ENCODE measurements at regions not wholly inside any gene's neighbourhood (a gene's known extent, or its start where the extent isn't known, plus 50 kb on each side); places are given as distances from the start of the nearest gene placed in this dataset.
"Not testable (repeated sequence)": the region's sequence is repeated elsewhere in the genome, so short reads cannot be mapped to it uniquely, and the experiment has no call there.

GRCh38 chrX:121746105-121746504 lies 698.7 kb downstream of the GLUD2 start:
- ATAC-seq = no peak
- BruUV-seq (replicated peaks) = no TSS peak

DNA sequence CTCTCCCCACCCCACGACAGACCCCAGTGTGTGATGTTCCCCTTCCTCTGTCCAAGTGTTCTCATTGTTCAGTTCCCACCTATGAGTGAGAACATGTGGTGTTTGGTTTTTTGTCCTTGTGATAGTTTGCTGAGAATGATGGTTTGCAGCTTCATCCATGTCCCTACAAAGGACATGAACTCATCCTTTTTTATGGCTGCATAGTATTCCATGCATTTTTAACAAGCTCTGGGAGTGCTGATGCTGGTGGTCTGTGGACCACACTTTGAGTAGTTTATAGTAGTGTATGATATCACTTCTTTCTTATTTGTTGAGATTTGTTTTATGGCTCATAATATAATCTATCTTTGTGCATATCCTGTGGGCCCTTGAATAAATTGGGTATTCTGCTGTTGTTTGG lies 706.2 kb downstream of the GLUD2 start:
- whole genome bisulfite sequencing (ENCODE audit: insufficient coverage, low coverage, missing lambda C conversion rate) = no CpG with 5 or more reads among the region's 1 CpG
- H3K36me3 ChIP-seq (ENCODE audit: control insufficient read depth, insufficient read depth, low read length); H3K9me3 ChIP-seq (replicated peaks; ENCODE audit: control insufficient read depth, insufficient read depth, low read depth, low read length); in situ Hi-C loops (cut with MboI); H3K4me3 ChIP-seq; H3K4me1 ChIP-seq (replicated peaks in 1 of 2; ENCODE audit: control insufficient read depth in 2 of 2, insufficient read depth in 2 of 2, low read length in 2 of 2); H3K4me2 ChIP-seq (ENCODE audit: insufficient read depth, low read length); ATAC-seq; H4K20me1 ChIP-seq (replicated peaks; ENCODE audit: control insufficient read depth, insufficient read depth, low read length); H2AFZ ChIP-seq (ENCODE audit: low read depth, low read length); H3K9ac ChIP-seq (ENCODE audit: insufficient read depth in 1 of 2, low read depth in 2 of 2, low read length in 2 of 2); DNase-seq (ENCODE audit: extremely low read depth in 1 of 4, low spot score in 3 of 4); CTCF ChIA-PET (ENCODE audit: low intra/inter-chr PET ratio); H3K27ac ChIP-seq (ENCODE audit: extremely low read depth, low read depth, low read length); intact Hi-C loops (cut with micrococcal nuclease); H3K9me1 ChIP-seq (ENCODE audit: control insufficient read depth, insufficient read depth, low read length); H3K79me2 ChIP-seq (ENCODE audit: control insufficient read depth, insufficient read depth, low read length); FAIRE-seq; H3K27me3 ChIP-seq (ENCODE audit: control insufficient read depth in 2 of 2, insufficient read depth in 2 of 2, low read length in 2 of 2); POLR2A ChIA-PET; BruUV-seq (replicated peaks): not testable (repeated sequence)
- TF ChIP-seq ZNF146 (CRISPR knock-in tag; IDR thresholded peaks at IDR 0.05; ENCODE audit: unreplicated experiment) = peak; percentile 57

More at GRCh38 chrX:121746105-121746504, 698.7 kb downstream of the GLUD2 start:
- intact Hi-C loops (cut with micrococcal nuclease) (no loop called here), in situ Hi-C loops (cut with MboI) (no loop called here)
- Histone ChIP-seq H3K27me3 (ENCODE audit: control insufficient read depth in 2 of 2, insufficient read depth in 2 of 2, low read length in 2 of 2) (no peaks in the 10 kb centered on the region), H3K4me1 (replicated peaks in 1 of 2; ENCODE audit: control insufficient read depth in 2 of 2, insufficient read depth in 2 of 2, low read length in 2 of 2) (no peaks in the 10 kb centered on the region), H2AFZ (ENCODE audit: low read depth, low read length) (no peak overlapping the region), H3K9ac (ENCODE audit: insufficient read depth in 1 of 2, low read depth in 2 of 2, low read length in 2 of 2) (no peak overlapping the region), H3K79me2 (ENCODE audit: control insufficient read depth, insufficient read depth, low read length) (no peaks in the 10 kb centered on the region), H3K9me3 (replicated peaks; ENCODE audit: control insufficient read depth, insufficient read depth, low read depth, low read length) (no peaks in the 10 kb centered on the region), H3K4me3 (no peak overlapping the region), H3K27ac (ENCODE audit: extremely low read depth, low read depth, low read length) (no peak overlapping the region), H3K4me2 (ENCODE audit: insufficient read depth, low read length) (no peak overlapping the region), H3K9me1 (ENCODE audit: control insufficient read depth, insufficient read depth, low read length) (no peaks in the 10 kb centered on the region), H4K20me1 (replicated peaks; ENCODE audit: control insufficient read depth, insufficient read depth, low read length) (no peaks in the 10 kb centered on the region), H3K36me3 (ENCODE audit: control insufficient read depth, insufficient read depth, low read length) (no peaks in the 10 kb centered on the region)
- no peak for DNase-seq (ENCODE audit: extremely low read depth in 1 of 4, low spot score in 3 of 4)
- 11% methylated on average over 2 of the region's 2 CpGs for WGBS (ENCODE audit: insufficient coverage, low coverage, missing lambda C conversion rate)
- ChIA-PET POLR2A (no interaction called here), CTCF (ENCODE audit: low intra/inter-chr PET ratio) (no interaction called here)
- no peak for FAIRE-seq
- TF ChIP-seq ARID3B (CRISPR knock-in tag; IDR thresholded peaks at IDR 0.05; ENCODE audit: borderline replicate concordance) (no peak), MAFG (tag; conservative IDR thresholded peaks at IDR 0.05) (peak; percentile 50), ZNF766 (CRISPR knock-in tag; conservative IDR thresholded peaks at IDR 0.05) (peak; percentile 96), ZNF316 (IDR thresholded peaks at IDR 0.05) (peak; percentile 26; the same call in 1 of the 2 replicates)

All from K562 (cell line).